Trophoblast cell (in vitro differentiated cells and primary cell): ENCODE measurements at regions not wholly inside any gene's neighbourhood (a gene's known extent, or its start where the extent isn't known, plus 50 kb on each side); places are given as distances from the start of the nearest gene placed in this dataset.
"Not testable (repeated sequence)": the region's sequence is repeated elsewhere in the genome, so short reads cannot be mapped to it uniquely, and the experiment has no call there.

ENCODE experiments used
- DNase-seq, 2 donors: peaks; one replicate each; pipeline ENCODE4 v3.0.0-alpha.2; 2016
- H2AFZ ChIP-seq: 2 replicates; pipeline ENCODE4 v1.6.1; 2013; ENCODE audit warnings: low read length, moderate library complexity, mild to moderate bottlenecking; ENCODE audit not compliant: insufficient read depth, poor library complexity
- H2AK5ac ChIP-seq: 2 replicates; pipeline ENCODE4 v1.6.1; 2013; ENCODE audit warnings: mild to moderate bottlenecking, low read length
- H2BK120ac ChIP-seq: 2 replicates; pipeline ENCODE4 v1.6.1; 2013; ENCODE audit warnings: low read length, mild to moderate bottlenecking, moderate library complexity; ENCODE audit not compliant: insufficient read depth, poor library complexity
- H2BK12ac ChIP-seq: 2 replicates; pipeline ENCODE4 v1.6.1; 2013; ENCODE audit warnings: mild to moderate bottlenecking, low read length, moderate library complexity
- H2BK5ac ChIP-seq: 2 replicates; pipeline ENCODE4 v1.6.1; 2013; ENCODE audit warnings: low read length, low read depth, moderate library complexity, mild to moderate bottlenecking; ENCODE audit not compliant: poor library complexity
- H3K14ac ChIP-seq: 2 replicates; pipeline ENCODE4 v1.6.1; 2013; ENCODE audit warnings: mild to moderate bottlenecking, low read length
- H3K18ac ChIP-seq: 2 replicates; pipeline ENCODE4 v1.6.1; 2013; ENCODE audit warnings: mild to moderate bottlenecking, low read length
- H3K23ac ChIP-seq: 2 replicates; pipeline ENCODE4 v1.6.1; 2013; ENCODE audit warnings: low read length
- H3K27ac ChIP-seq: 2 replicates; pipeline ENCODE4 v1.5.1; 2013; ENCODE audit warnings: low read depth, mild to moderate bottlenecking, inconsistent platforms, low read length, moderate library complexity
- H3K27me3 ChIP-seq: 2 replicates; pipeline ENCODE4 v1.6.1; 2013; ENCODE audit warnings: inconsistent platforms, mild to moderate bottlenecking, low read length, moderate library complexity; ENCODE audit not compliant: insufficient read depth
- H3K36me3 ChIP-seq, 2 experiments: 1 replicate in 1 of 2; 2 replicates in 1 of 2; pipeline ENCODE4 v1.6.1; 2013; ENCODE audit warnings: low read length in 2 of 2, mild to moderate bottlenecking in 2 of 2, moderate library complexity in 1 of 2; ENCODE audit not compliant: insufficient read depth in 2 of 2, control insufficient read depth in 1 of 2
- H3K4ac ChIP-seq: 2 replicates; pipeline ENCODE4 v1.6.1; 2013; ENCODE audit warnings: low read depth, mild to moderate bottlenecking, low read length, moderate library complexity
- H3K4me1 ChIP-seq, 2 experiments: 1 replicate in 1 of 2; 2 replicates in 1 of 2; pipeline ENCODE4 v1.6.1; 2013; ENCODE audit warnings: low read length in 2 of 2, mild to moderate bottlenecking in 2 of 2, moderate library complexity in 1 of 2; ENCODE audit not compliant: insufficient read depth in 2 of 2, control insufficient read depth in 1 of 2
- H3K4me2 ChIP-seq: 2 replicates; pipeline ENCODE4 v1.6.1; 2013; ENCODE audit warnings: inconsistent platforms, mild to moderate bottlenecking, low read length, moderate library complexity
- H3K4me3 ChIP-seq: 2 replicates; pipeline ENCODE4 v1.5.1; 2013; ENCODE audit warnings: mild to moderate bottlenecking, low read depth, low read length, inconsistent platforms
- H3K79me1 ChIP-seq: one replicate; pipeline ENCODE4 v1.6.1; 2013; ENCODE audit warnings: low read length
- H3K79me2 ChIP-seq: 2 replicates; pipeline ENCODE4 v1.6.1; 2013; ENCODE audit warnings: low read length, mild to moderate bottlenecking; ENCODE audit not compliant: control insufficient read depth, insufficient read depth, poor library complexity
- H3K9ac ChIP-seq: 2 replicates; pipeline ENCODE4 v1.6.1; 2013; ENCODE audit warnings: mild to moderate bottlenecking, low read length
- H3K9me3 ChIP-seq: 2 replicates; pipeline ENCODE4 v1.6.1; 2013; ENCODE audit warnings: low read depth, mild to moderate bottlenecking, control low read depth, inconsistent platforms, low read length; ENCODE audit not compliant: insufficient read depth
- H4K12ac ChIP-seq: 2 replicates; pipeline ENCODE4 v1.6.1; 2013; ENCODE audit warnings: low read depth, mild to moderate bottlenecking, low read length, moderate library complexity
- H4K8ac ChIP-seq: 2 replicates; pipeline ENCODE4 v1.6.1; 2013; ENCODE audit warnings: low read depth, mild to moderate bottlenecking, low read length, moderate library complexity
- H4K91ac ChIP-seq: one replicate; pipeline ENCODE4 v1.6.1; 2013; ENCODE audit warnings: low read depth, mild to moderate bottlenecking, low read length, moderate library complexity
- WGBS: extraction: QIAGEN DNeasy Blood & Tissue Kit; methylation state at CpG from one replicate; pipeline ENCODE4 v1.1.7; 2013; ENCODE audit warnings: missing lambda C conversion rate; ENCODE audit not compliant: insufficient read length, insufficient coverage; ENCODE audit errors: extremely low coverage; 5-methylcytosine and 5-hydroxymethylcytosine counted together

- H3K23ac ChIP-seq = no peak overlapping the region
- H2BK120ac ChIP-seq = no peak overlapping the region
- no peaks in the 10 kb centered on the region for H3K9me3 ChIP-seq
- H3K9ac ChIP-seq = no peak overlapping the region
- H4K91ac ChIP-seq = no peak overlapping the region
- H3K79me1 ChIP-seq = no peaks in the 10 kb centered on the region
- no peak overlapping the region for H3K4me3 ChIP-seq
- H2AK5ac ChIP-seq = no peak overlapping the region
- H3K4me2 ChIP-seq = no peak overlapping the region
- no peaks in the 10 kb centered on the region for H3K4me1 ChIP-seq
- no peaks in the 10 kb centered on the region for H3K27me3 ChIP-seq
- no peak overlapping the region for H4K8ac ChIP-seq
- H3K18ac ChIP-seq = no peak overlapping the region
- no peaks in the 10 kb centered on the region for H3K79me2 ChIP-seq
- no peak overlapping the region for H3K27ac ChIP-seq
- no peak overlapping the region for H4K12ac ChIP-seq
- no peaks in the 10 kb centered on the region for H3K36me3 ChIP-seq
- H3K14ac ChIP-seq = no peak overlapping the region
- no peak overlapping the region for H2AFZ ChIP-seq
- no peak overlapping the region for H2BK12ac ChIP-seq
- no CpG with 5 or more reads among the region's 2 CpGs for WGBS
- no peak for DNase-seq
- H3K4ac ChIP-seq = no peak overlapping the region
- no peak overlapping the region for H2BK5ac ChIP-seq
These were observed 316.3 kb upstream of the POU5F2 start for GRCh38 chr5:94057655-94058054.

- no peak overlapping the region for H4K12ac ChIP-seq
- no peak overlapping the region for H4K8ac ChIP-seq
These were observed 315.8 kb upstream of the POU5F2 start for GRCh38 chr5:94057217-94057616.

GRCh38 chr5:94049307-94049922 lies 308.0 kb upstream of the POU5F2 start:
- not testable (repeated sequence) for H2AK5ac ChIP-seq, H3K9me3 ChIP-seq, H3K9ac ChIP-seq, H4K8ac ChIP-seq, H3K23ac ChIP-seq, H4K12ac ChIP-seq, H3K18ac ChIP-seq, H3K4me1 ChIP-seq, H3K27ac ChIP-seq, H3K14ac ChIP-seq, DNase-seq, H2BK5ac ChIP-seq, H2BK12ac ChIP-seq, H2BK120ac ChIP-seq, H3K4me2 ChIP-seq, H3K27me3 ChIP-seq, H3K4me3 ChIP-seq, H3K36me3 ChIP-seq, H4K91ac ChIP-seq, H3K79me2 ChIP-seq, H3K4ac ChIP-seq, H3K79me1 ChIP-seq, H2AFZ ChIP-seq
- WGBS = no CpG with 5 or more reads among the region's 10 CpGs

More at GRCh38 chr5:94057217-94057616, 315.8 kb upstream of the POU5F2 start:
- Histone ChIP-seq H3K79me2 (no peaks in the 10 kb centered on the region), H3K14ac (no peak overlapping the region), H3K9me3 (no peaks in the 10 kb centered on the region), H3K4me2 (no peak overlapping the region), H3K9ac (no peak overlapping the region), H3K4me1 (no peaks in the 10 kb centered on the region), H2AFZ (no peak overlapping the region), H3K18ac (no peak overlapping the region), H2BK5ac (no peak overlapping the region), H2BK120ac (no peak overlapping the region), H4K91ac (no peak overlapping the region), H3K79me1 (no peaks in the 10 kb centered on the region), H3K4me3 (no peak overlapping the region), H2AK5ac (no peak overlapping the region), H3K23ac (no peak overlapping the region), H3K27me3 (no peaks in the 10 kb centered on the region), H2BK12ac (no peak overlapping the region), H3K36me3 (no peaks in the 10 kb centered on the region), H3K27ac (no peak overlapping the region), H3K4ac (no peak overlapping the region)
- WGBS = no CpG with 5 or more reads among the region's 1 CpG
- DNase-seq = no peak

GRCh38 chr5:94045839-94046782 lies 304.7 kb upstream of the POU5F2 start:
- no peaks in the 10 kb centered on the region for H3K4me1 ChIP-seq
- H3K18ac ChIP-seq = no peak overlapping the region
- WGBS = no CpG with 5 or more reads among the region's 6 CpGs
- H4K91ac ChIP-seq = no peak overlapping the region
- H3K79me2 ChIP-seq = no peaks in the 10 kb centered on the region
- no peak overlapping the region for H2BK5ac ChIP-seq
- no peak overlapping the region for H3K23ac ChIP-seq
- H3K9me3 ChIP-seq = no peaks in the 10 kb centered on the region
- no peak overlapping the region for H4K12ac ChIP-seq
- no peak overlapping the region for H3K14ac ChIP-seq
- H3K4ac ChIP-seq = no peak overlapping the region
- H3K4me3 ChIP-seq = no peak overlapping the region
- no peaks in the 10 kb centered on the region for H3K79me1 ChIP-seq
- no peaks in the 10 kb centered on the region for H3K36me3 ChIP-seq
- H3K27ac ChIP-seq = no peak overlapping the region
- no peak overlapping the region for H2BK120ac ChIP-seq
- H4K8ac ChIP-seq = no peak overlapping the region
- DNase-seq = no peak
- no peak overlapping the region for H3K4me2 ChIP-seq
- H3K27me3 ChIP-seq = no peaks in the 10 kb centered on the region
- H3K9ac ChIP-seq = no peak overlapping the region
- H2AK5ac ChIP-seq = no peak overlapping the region
- H2BK12ac ChIP-seq = no peak overlapping the region
- H2AFZ ChIP-seq = no peak overlapping the region
